ENCODE measurements at regions not wholly inside any gene's neighbourhood (a gene's known extent, or its start where the extent isn't known, plus 50 kb on each side); places are given as distances from the start of the nearest gene placed in this dataset.

GRCh38 chrX:98111684-98112083 is 1228.0 kb downstream of the RPA4 start:
- Mint-ChIP-seq H3K27me3 (ENCODE audit: unreplicated experiment) (no peaks in the 10 kb centered on the region), H3K36me3 (ENCODE audit: unreplicated experiment) (no peaks in the 10 kb centered on the region), H3K4me3 (ENCODE audit: unreplicated experiment) (no peak overlapping the region), H3K4me1 (ENCODE audit: low read depth, unreplicated experiment) (no peaks in the 10 kb centered on the region), H3K9me3 (ENCODE audit: unreplicated experiment) (no peaks in the 10 kb centered on the region), H3K27ac (ENCODE audit: unreplicated experiment) (no peak overlapping the region)
- DNase-seq, result no peak
- TF ChIP-seq CTCF (IDR thresholded peaks at IDR 0.05; ENCODE audit: partially characterized antibody, unreplicated experiment), result no peak

GRCh38 chrX:98114021-98114420 is 1230.3 kb downstream of the RPA4 start:
- no peaks in the 10 kb centered on the region for H3K4me1 Mint-ChIP-seq (ENCODE audit: low read depth, unreplicated experiment)
- H3K4me3 Mint-ChIP-seq (ENCODE audit: unreplicated experiment), result no peak overlapping the region
- H3K27ac Mint-ChIP-seq (ENCODE audit: unreplicated experiment), result no peak overlapping the region
- H3K27me3 Mint-ChIP-seq (ENCODE audit: unreplicated experiment), result no peaks in the 10 kb centered on the region
- no peaks in the 10 kb centered on the region for H3K36me3 Mint-ChIP-seq (ENCODE audit: unreplicated experiment)
- H3K9me3 Mint-ChIP-seq (ENCODE audit: unreplicated experiment), result no peaks in the 10 kb centered on the region
- no peak for TF ChIP-seq CTCF (IDR thresholded peaks at IDR 0.05; ENCODE audit: partially characterized antibody, unreplicated experiment)
- DNase-seq, result no peak

GRCh38 chrX:98141466-98141865 is 1257.8 kb downstream of the RPA4 start:
- Mint-ChIP-seq H3K27me3 (ENCODE audit: unreplicated experiment) (no peaks in the 10 kb centered on the region), H3K4me1 (ENCODE audit: low read depth, unreplicated experiment) (peaks cover 3% of the 10 kb centered on the region), H3K9me3 (ENCODE audit: unreplicated experiment) (no peaks in the 10 kb centered on the region), H3K27ac (ENCODE audit: unreplicated experiment) (no peak overlapping the region), H3K36me3 (ENCODE audit: unreplicated experiment) (no peaks in the 10 kb centered on the region), H3K4me3 (ENCODE audit: unreplicated experiment) (no peak overlapping the region)
- TF ChIP-seq CTCF (IDR thresholded peaks at IDR 0.05; ENCODE audit: partially characterized antibody, unreplicated experiment), result no peak
- DNase-seq, result no peak

- no peaks in the 10 kb centered on the region for H3K9me3 Mint-ChIP-seq (ENCODE audit: unreplicated experiment)
- no peaks in the 10 kb centered on the region for H3K27me3 Mint-ChIP-seq (ENCODE audit: unreplicated experiment)
- TF ChIP-seq CTCF (IDR thresholded peaks at IDR 0.05; ENCODE audit: partially characterized antibody, unreplicated experiment), result no peak
- no peak overlapping the region for H3K4me3 Mint-ChIP-seq (ENCODE audit: unreplicated experiment)
- no peak for DNase-seq
- no peak overlapping the region for H3K27ac Mint-ChIP-seq (ENCODE audit: unreplicated experiment)
- H3K36me3 Mint-ChIP-seq (ENCODE audit: unreplicated experiment), result no peaks in the 10 kb centered on the region
- no peaks in the 10 kb centered on the region for H3K4me1 Mint-ChIP-seq (ENCODE audit: low read depth, unreplicated experiment)
These were observed 1307.3 kb downstream of the RPA4 start for GRCh38 chrX:98191003-98191402.

GRCh38 chrX:98194036-98194435 is 1310.3 kb downstream of the RPA4 start:
- no peak for TF ChIP-seq CTCF (IDR thresholded peaks at IDR 0.05; ENCODE audit: partially characterized antibody, unreplicated experiment)
- Mint-ChIP-seq H3K4me1 (ENCODE audit: low read depth, unreplicated experiment) (no peaks in the 10 kb centered on the region), H3K27me3 (ENCODE audit: unreplicated experiment) (no peaks in the 10 kb centered on the region), H3K36me3 (ENCODE audit: unreplicated experiment) (no peaks in the 10 kb centered on the region), H3K4me3 (ENCODE audit: unreplicated experiment) (no peak overlapping the region), H3K9me3 (ENCODE audit: unreplicated experiment) (no peaks in the 10 kb centered on the region), H3K27ac (ENCODE audit: unreplicated experiment) (no peak overlapping the region)
- no peak for DNase-seq

Measured in glutamatergic neuron (in vitro differentiated cells).